Transverse colon (tissue), 3 donors: ENCODE measurements at regions not wholly inside any gene's neighbourhood (a gene's known extent, or its start where the extent isn't known, plus 50 kb on each side); places are given as distances from the start of the nearest gene placed in this dataset.

Experiments used
- CTCF ChIP-seq, 5 experiments: fragments of 200-600 bp in 3 of 5; fragments of 450-650 bp in 2 of 5; sonication (generic) in 3 of 5; IDR thresholded peaks; 1 replicate in 2 of 5; 2 replicates in 3 of 5; pipeline ENCODE4 v1.5.1; 2016 to 2017; ENCODE audit warnings: antibody characterized with exemption in 5 of 5, inconsistent platforms in 3 of 5, mild to moderate bottlenecking in 2 of 5, moderate library complexity in 1 of 5
- EP300 ChIP-seq: sonication (generic); formaldehyde crosslinking; IDR thresholded peaks from one replicate; pipeline ENCODE4 v1.6.1; 2017; ENCODE audit warnings: antibody characterized with exemption, low read depth
- POLR2A ChIP-seq: fragments of 450-650 bp; IDR thresholded peaks from one replicate; pipeline ENCODE4 v1.6.1; 2016; ENCODE audit warnings: antibody characterized with exemption, mild to moderate bottlenecking, moderate library complexity

DNA sequence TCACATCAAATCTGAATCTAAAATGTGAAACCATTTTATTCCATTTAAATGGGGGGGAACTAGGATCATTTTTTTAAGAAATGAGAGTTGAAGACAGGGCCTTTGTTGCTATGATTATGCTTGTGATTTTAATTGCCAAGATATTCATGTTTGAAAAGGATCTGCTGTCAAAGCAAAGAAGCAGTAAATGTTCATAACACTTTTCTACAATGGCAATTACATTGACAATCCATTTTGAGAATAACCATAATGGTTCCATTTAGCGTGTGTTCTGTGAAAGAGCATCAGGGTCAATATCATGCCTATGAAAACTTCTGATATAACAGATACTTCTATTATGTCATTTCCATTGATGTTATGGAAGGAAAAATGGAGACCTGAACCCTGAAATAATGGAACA is 745.8 kb upstream of the SGO1 start:
- TF ChIP-seq EP300 = no peak
- TF ChIP-seq CTCF (IDR thresholded peaks at IDR 0.05) = no peak
- TF ChIP-seq POLR2A = no peak
